PFSK-1 (cell line): ENCODE measurements at regions not wholly inside any gene's neighbourhood (a gene's known extent, or its start where the extent isn't known, plus 50 kb on each side); places are given as distances from the start of the nearest gene placed in this dataset.

ENCODE experiments used
- FOXP2 ChIP-seq: optimal IDR thresholded peaks from 2 replicates; pipeline ENCODE3; 2011; ENCODE audit warnings: borderline replicate concordance, control low read depth, inconsistent platforms; ENCODE audit not compliant: insufficient read depth; ENCODE audit errors: extremely low read length, extremely low read depth
- POLR2AphosphoS5 ChIP-seq: IDR thresholded peaks from 2 replicates; pipeline ENCODE4 v1.6.1; 2012; ENCODE audit warnings: low read depth, mild to moderate bottlenecking, control low read depth, low read length, moderate library complexity
- REST ChIP-seq, 2 experiments: IDR thresholded peaks; 2 replicates each; pipeline versions ENCODE4 v1.6.1 to v1.8.0; 2011 to 2012; ENCODE audit warnings: low read depth in 2 of 2, low read length in 2 of 2, control low read depth in 1 of 2, inconsistent platforms in 1 of 2, mild to moderate bottlenecking in 1 of 2, moderate library complexity in 1 of 2; ENCODE audit not compliant: insufficient read depth in 1 of 2
- SIN3A ChIP-seq: IDR thresholded peaks from 2 replicates; pipeline ENCODE4 v1.6.1; 2012; ENCODE audit warnings: mild to moderate bottlenecking, low read length, moderate library complexity, borderline replicate concordance; ENCODE audit not compliant: insufficient read depth
- TAF1 ChIP-seq: IDR thresholded peaks from 2 replicates; pipeline ENCODE4 v1.6.1; 2012; ENCODE audit warnings: low read length, control low read depth, borderline replicate concordance; ENCODE audit not compliant: insufficient read depth

GRCh38 chr22:48753381-48753730 lies 1074.3 kb downstream of the BRD1 start:
- TF ChIP-seq POLR2AphosphoS5 (no peak), FOXP2 (no peak), TAF1 (no peak)

DNA sequence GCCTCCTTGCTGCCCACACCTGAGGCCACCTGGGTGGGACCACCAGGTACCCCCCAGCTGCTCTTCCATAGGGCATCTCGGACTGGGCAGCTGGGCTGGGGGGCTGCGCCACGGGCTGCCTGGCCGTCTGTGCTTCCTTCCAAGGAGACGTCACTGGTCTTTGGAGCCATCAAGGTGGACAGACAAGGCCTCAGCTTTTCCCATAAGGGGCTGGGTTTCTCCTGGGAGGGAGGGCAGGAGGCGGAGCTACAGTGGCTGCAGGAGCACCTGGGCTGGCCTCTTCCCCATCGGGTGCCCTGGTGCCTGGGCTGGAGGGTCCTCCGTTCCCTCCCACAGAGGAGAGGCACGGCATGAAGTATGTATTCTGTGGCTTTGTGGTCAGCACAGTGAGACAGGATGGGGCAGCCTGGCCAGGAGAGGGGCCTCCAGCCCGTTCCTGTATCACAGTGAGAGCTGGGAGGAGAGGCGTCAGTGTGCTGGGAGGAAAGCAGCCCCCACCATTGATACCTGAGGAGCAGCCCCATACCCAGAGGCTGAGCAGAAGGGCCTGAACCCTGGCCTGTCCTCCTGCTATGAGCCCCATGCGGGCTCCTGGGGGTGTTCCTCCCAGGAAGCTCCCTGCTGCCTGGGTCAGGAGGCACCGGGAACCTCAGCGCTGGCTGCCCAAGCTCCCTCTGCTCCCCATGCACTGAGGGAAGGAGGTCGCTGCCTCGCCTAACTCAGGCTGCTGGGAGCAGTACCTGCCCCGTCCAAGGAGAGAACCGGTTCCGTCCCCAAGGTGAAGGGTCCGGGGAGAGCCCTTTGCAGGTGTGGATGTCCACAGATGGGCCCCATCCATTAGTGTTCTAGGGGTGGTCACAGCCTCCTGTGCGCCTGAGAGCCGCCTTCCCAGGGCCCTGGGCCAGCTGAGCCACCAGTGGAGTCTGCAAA lies 1075.0 kb downstream of the BRD1 start:
- TF ChIP-seq TAF1: no peak
- TF ChIP-seq SIN3A: no peak
- TF ChIP-seq FOXP2: no peak
- TF ChIP-seq REST (IDR thresholded peaks at IDR 0.05; ENCODE audit: insufficient read depth in 1 of 2, low read depth in 2 of 2, low read length in 2 of 2): no peak
- no peak for TF ChIP-seq POLR2AphosphoS5

GRCh38 chr22:48751539-48752437 lies 1075.9 kb downstream of the BRD1 start:
- no peak for TF ChIP-seq POLR2AphosphoS5
- TF ChIP-seq TAF1: no peak
- no peak for TF ChIP-seq REST (IDR thresholded peaks at IDR 0.05; ENCODE audit: insufficient read depth in 1 of 2, low read depth in 2 of 2, low read length in 2 of 2)
- TF ChIP-seq SIN3A: no peak
- TF ChIP-seq FOXP2: no peak

DNA sequence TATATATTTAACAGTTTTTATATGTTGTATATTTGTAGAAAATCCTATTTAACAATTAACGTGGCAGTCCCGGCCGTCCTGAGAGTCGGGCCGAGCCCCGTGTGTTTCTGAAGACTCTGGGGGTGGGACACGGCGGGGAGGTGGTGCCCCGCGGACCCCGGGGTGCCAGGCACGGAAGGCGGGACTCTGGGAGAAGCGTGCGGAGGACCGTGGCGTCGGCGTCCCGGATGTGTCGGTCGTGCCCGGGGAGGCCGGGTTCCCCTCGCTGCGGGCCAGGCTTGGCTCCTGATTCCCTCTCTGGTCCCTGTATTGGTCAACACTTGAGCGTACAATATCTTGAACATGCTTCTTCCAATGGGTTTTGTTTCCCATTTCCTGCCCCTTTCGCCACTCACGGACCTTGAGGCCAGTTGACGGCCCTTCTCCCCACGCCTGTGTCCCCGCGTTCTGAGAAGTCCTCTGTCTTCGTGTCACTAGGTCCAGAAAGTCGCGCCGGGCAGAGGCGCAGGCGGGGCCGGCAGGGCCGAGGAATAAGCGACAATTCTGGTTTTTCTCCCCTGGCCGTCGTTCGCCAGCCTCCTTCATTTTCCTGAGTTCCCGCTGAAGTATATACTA lies 1076.7 kb downstream of the BRD1 start:
- no peak for TF ChIP-seq FOXP2
- no peak for TF ChIP-seq TAF1
- TF ChIP-seq SIN3A: no peak
- TF ChIP-seq REST (IDR thresholded peaks at IDR 0.05; ENCODE audit: insufficient read depth in 1 of 2, low read depth in 2 of 2, low read length in 2 of 2): no peak
- TF ChIP-seq POLR2AphosphoS5: no peak

DNA sequence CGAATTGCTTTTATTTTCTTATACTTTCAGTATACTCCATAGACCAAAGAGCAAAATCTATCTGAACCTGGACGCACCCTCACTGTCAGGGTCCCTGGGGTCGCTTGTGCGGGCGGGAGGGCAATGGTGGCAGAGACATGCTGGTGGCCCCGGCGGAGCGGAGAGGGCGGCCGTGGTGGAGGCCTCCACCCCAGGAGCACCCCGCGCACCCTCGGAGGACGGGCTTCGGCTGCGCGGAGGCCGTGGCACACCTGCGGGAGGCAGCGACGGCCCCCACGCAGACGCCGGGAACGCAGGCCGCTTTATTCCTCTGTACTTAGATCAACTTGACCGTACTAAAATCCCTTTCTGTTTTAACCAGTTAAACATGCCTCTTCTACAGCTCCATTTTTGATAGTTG lies 1077.4 kb downstream of the BRD1 start:
- TF ChIP-seq POLR2AphosphoS5 (no peak), REST (IDR thresholded peaks at IDR 0.05; ENCODE audit: insufficient read depth in 1 of 2, low read depth in 2 of 2, low read length in 2 of 2) (no peak), SIN3A (no peak), TAF1 (no peak), FOXP2 (no peak)
